ENCODE measurements at regions not wholly inside any gene's neighbourhood (a gene's known extent, or its start where the extent isn't known, plus 50 kb on each side); places are given as distances from the start of the nearest gene placed in this dataset.

DNA sequence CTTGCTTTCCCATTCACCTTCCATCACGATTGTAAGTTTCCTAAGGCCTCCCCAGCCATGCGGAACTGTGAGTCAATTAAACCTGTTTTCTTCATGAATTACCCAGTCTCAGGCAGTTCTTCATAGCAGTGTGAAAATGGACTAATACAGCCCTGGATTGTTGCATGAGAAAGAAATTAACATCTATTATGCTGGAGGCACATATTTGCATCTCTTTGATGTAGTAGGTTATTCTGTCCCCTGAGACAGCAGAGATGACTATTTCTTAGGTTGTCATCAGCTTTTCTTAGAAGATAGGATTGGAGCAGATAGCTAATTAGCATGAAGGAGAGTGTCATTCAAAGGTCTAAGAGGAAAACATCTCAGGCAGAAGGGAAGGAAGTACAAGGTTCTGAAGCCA is 166.2 kb downstream of the OMA1 start:
- Histone ChIP-seq H3K27me3 (ENCODE audit: control insufficient read depth, insufficient read depth, low read length) (no peaks in the 10 kb centered on the region), H3K9ac (ENCODE audit: low read length) (no peak overlapping the region), H3K27ac (ENCODE audit: low read depth, low read length) (no peak overlapping the region), H3K9me3 (ENCODE audit: control insufficient read depth, insufficient read depth, low read depth, low read length) (peaks cover 13% of the 10 kb centered on the region), H3K4me3 (ENCODE audit: low read depth, low read length) (no peak overlapping the region), H3K36me3 (ENCODE audit: control insufficient read depth, insufficient read depth, low read length) (no peaks in the 10 kb centered on the region), H3K4me1 (ENCODE audit: control insufficient read depth, insufficient read depth, low read length) (no peaks in the 10 kb centered on the region)

GRCh38 chr1:58367217-58367616 is 179.3 kb downstream of the OMA1 start:
- Histone ChIP-seq H3K27ac (ENCODE audit: low read depth, low read length) (no peak overlapping the region), H3K4me3 (ENCODE audit: low read depth, low read length) (no peak overlapping the region), H3K9me3 (ENCODE audit: control insufficient read depth, insufficient read depth, low read depth, low read length) (peaks cover 24% of the 10 kb centered on the region), H3K9ac (ENCODE audit: low read length) (no peak overlapping the region), H3K4me1 (ENCODE audit: control insufficient read depth, insufficient read depth, low read length) (no peaks in the 10 kb centered on the region), H3K36me3 (ENCODE audit: control insufficient read depth, insufficient read depth, low read length) (no peaks in the 10 kb centered on the region), H3K27me3 (ENCODE audit: control insufficient read depth, insufficient read depth, low read length) (no peaks in the 10 kb centered on the region)

DNA sequence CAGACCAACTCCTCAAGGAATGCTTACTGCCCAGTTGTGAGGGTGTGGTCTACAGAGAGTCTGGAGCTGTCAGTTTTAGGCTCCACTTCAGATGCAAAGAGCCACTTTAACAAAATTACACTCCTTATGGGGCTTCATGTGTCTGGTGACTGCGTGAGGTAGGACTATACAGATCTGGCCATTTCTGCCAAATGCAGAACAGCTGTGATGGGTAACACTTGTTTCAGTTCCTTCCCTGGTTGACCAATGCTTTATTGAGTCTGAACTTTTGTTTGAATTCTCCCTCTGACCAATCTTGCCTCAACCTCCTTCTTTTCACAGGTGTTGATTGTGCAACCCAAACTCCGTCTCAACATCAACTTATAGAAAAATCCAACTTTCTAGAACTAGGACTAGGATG is 181.2 kb downstream of the OMA1 start:
- Histone ChIP-seq H3K27ac (ENCODE audit: low read depth, low read length) (no peak overlapping the region), H3K27me3 (ENCODE audit: control insufficient read depth, insufficient read depth, low read length) (no peaks in the 10 kb centered on the region), H3K36me3 (ENCODE audit: control insufficient read depth, insufficient read depth, low read length) (no peaks in the 10 kb centered on the region), H3K9ac (ENCODE audit: low read length) (no peak overlapping the region), H3K9me3 (ENCODE audit: control insufficient read depth, insufficient read depth, low read depth, low read length) (peaks cover 5% of the 10 kb centered on the region; the same call in 1 of the 2 replicates), H3K4me1 (ENCODE audit: control insufficient read depth, insufficient read depth, low read length) (no peaks in the 10 kb centered on the region), H3K4me3 (ENCODE audit: low read depth, low read length) (no peak overlapping the region)

DNA sequence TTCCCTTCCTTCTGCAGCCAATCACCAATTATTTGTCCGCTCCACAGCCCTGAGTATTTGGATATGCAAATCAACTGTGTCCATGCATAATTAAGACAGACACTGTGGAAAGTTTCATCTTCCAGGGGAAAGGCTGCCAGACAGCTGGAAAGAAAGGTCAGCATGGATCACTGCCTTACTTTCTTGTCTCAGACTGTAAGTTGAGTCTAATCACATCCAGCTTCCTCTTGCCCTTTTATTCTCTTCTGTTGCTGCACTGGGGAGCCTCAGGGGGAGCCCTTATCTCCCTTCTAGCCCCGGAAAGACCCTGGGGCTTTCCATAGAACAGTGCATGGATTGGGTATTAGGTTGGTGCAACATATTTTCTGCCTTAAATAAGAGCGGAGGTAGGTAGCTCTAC is 182.9 kb downstream of the OMA1 start:
- Histone ChIP-seq H3K27ac (ENCODE audit: low read depth, low read length) (no peak overlapping the region), H3K4me1 (ENCODE audit: control insufficient read depth, insufficient read depth, low read length) (peaks cover under 1% of the 10 kb centered on the region; the same call in 1 of the 2 replicates), H3K4me3 (ENCODE audit: low read depth, low read length) (no peak overlapping the region), H3K27me3 (ENCODE audit: control insufficient read depth, insufficient read depth, low read length) (no peaks in the 10 kb centered on the region), H3K36me3 (ENCODE audit: control insufficient read depth, insufficient read depth, low read length) (no peaks in the 10 kb centered on the region), H3K9me3 (ENCODE audit: control insufficient read depth, insufficient read depth, low read depth, low read length) (peaks cover 2% of the 10 kb centered on the region; the same call in 1 of the 2 replicates), H3K9ac (ENCODE audit: low read length) (no peak overlapping the region)

GRCh38 chr1:58361134-58361533 is 185.4 kb downstream of the OMA1 start:
- no peak overlapping the region for H3K9ac ChIP-seq (ENCODE audit: low read length)
- no peaks in the 10 kb centered on the region for H3K36me3 ChIP-seq (ENCODE audit: control insufficient read depth, insufficient read depth, low read length)
- peaks cover 15% of the 10 kb centered on the region for H3K4me1 ChIP-seq (ENCODE audit: control insufficient read depth, insufficient read depth, low read length)
- no peaks in the 10 kb centered on the region for H3K9me3 ChIP-seq (ENCODE audit: control insufficient read depth, insufficient read depth, low read depth, low read length)
- no peak overlapping the region for H3K4me3 ChIP-seq (ENCODE audit: low read depth, low read length)
- H3K27me3 ChIP-seq (ENCODE audit: control insufficient read depth, insufficient read depth, low read length), result no peaks in the 10 kb centered on the region
- no peak overlapping the region for H3K27ac ChIP-seq (ENCODE audit: low read depth, low read length)

GRCh38 chr1:58358346-58358745 is 188.2 kb downstream of the OMA1 start:
- Histone ChIP-seq H3K27me3 (ENCODE audit: control insufficient read depth, insufficient read depth, low read length) (no peaks in the 10 kb centered on the region), H3K36me3 (ENCODE audit: control insufficient read depth, insufficient read depth, low read length) (no peaks in the 10 kb centered on the region), H3K27ac (ENCODE audit: low read depth, low read length) (no peak overlapping the region), H3K9me3 (ENCODE audit: control insufficient read depth, insufficient read depth, low read depth, low read length) (no peaks in the 10 kb centered on the region), H3K9ac (ENCODE audit: low read length) (no peak overlapping the region), H3K4me1 (ENCODE audit: control insufficient read depth, insufficient read depth, low read length) (peaks cover 15% of the 10 kb centered on the region), H3K4me3 (ENCODE audit: low read depth, low read length) (no peak overlapping the region)

DNA sequence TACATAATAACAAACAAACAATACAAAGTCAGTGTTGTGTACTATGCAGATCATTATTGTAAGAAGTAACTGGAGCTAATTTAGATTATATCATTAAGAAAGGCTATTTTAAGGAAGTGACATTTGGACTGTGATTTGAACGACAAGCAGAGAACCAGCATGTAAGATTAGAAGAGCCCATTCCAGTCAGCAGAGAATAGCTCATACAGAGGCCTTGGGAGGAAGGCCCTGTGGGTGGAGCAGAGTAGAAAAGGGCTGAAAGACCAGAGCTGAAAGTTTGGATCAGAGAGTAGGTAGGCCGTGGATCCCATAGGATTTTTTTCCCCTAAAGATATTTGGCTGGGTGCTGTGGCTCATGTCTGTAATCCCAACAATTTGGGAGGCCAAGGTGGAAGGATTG is 190.1 kb downstream of the OMA1 start:
- no peaks in the 10 kb centered on the region for H3K36me3 ChIP-seq (ENCODE audit: control insufficient read depth, insufficient read depth, low read length)
- peaks cover 15% of the 10 kb centered on the region for H3K4me1 ChIP-seq (ENCODE audit: control insufficient read depth, insufficient read depth, low read length)
- H3K9ac ChIP-seq (ENCODE audit: low read length), result no peak overlapping the region

GRCh38 chr1:58353168-58353567 is 193.4 kb downstream of the OMA1 start:
- Histone ChIP-seq H3K27me3 (ENCODE audit: control insufficient read depth, insufficient read depth, low read length) (no peaks in the 10 kb centered on the region), H3K9ac (ENCODE audit: low read length) (no peak overlapping the region), H3K36me3 (ENCODE audit: control insufficient read depth, insufficient read depth, low read length) (no peaks in the 10 kb centered on the region), H3K4me3 (ENCODE audit: low read depth, low read length) (no peak overlapping the region), H3K27ac (ENCODE audit: low read depth, low read length) (no peak overlapping the region), H3K9me3 (ENCODE audit: control insufficient read depth, insufficient read depth, low read depth, low read length) (no peaks in the 10 kb centered on the region), H3K4me1 (ENCODE audit: control insufficient read depth, insufficient read depth, low read length) (peaks cover 10% of the 10 kb centered on the region)

More for the DNA sequence above, 190.1 kb downstream of the OMA1 start:
- no peak overlapping the region for H3K4me3 ChIP-seq (ENCODE audit: low read depth, low read length)
- H3K27ac ChIP-seq (ENCODE audit: low read depth, low read length), result no peak overlapping the region
- H3K27me3 ChIP-seq (ENCODE audit: control insufficient read depth, insufficient read depth, low read length), result no peaks in the 10 kb centered on the region
- H3K9me3 ChIP-seq (ENCODE audit: control insufficient read depth, insufficient read depth, low read depth, low read length), result no peaks in the 10 kb centered on the region

- Histone ChIP-seq H3K27me3 (ENCODE audit: control insufficient read depth, insufficient read depth, low read length) (no peaks in the 10 kb centered on the region), H3K9me3 (ENCODE audit: control insufficient read depth, insufficient read depth, low read depth, low read length) (no peaks in the 10 kb centered on the region), H3K4me3 (ENCODE audit: low read depth, low read length) (no peak overlapping the region), H3K36me3 (ENCODE audit: control insufficient read depth, insufficient read depth, low read length) (no peaks in the 10 kb centered on the region), H3K9ac (ENCODE audit: low read length) (no peak overlapping the region), H3K4me1 (ENCODE audit: control insufficient read depth, insufficient read depth, low read length) (peaks cover 4% of the 10 kb centered on the region), H3K27ac (ENCODE audit: low read depth, low read length) (no peak overlapping the region)
Measured at GRCh38 chr1:58352476-58353092, 193.9 kb downstream of the OMA1 start.

DNA sequence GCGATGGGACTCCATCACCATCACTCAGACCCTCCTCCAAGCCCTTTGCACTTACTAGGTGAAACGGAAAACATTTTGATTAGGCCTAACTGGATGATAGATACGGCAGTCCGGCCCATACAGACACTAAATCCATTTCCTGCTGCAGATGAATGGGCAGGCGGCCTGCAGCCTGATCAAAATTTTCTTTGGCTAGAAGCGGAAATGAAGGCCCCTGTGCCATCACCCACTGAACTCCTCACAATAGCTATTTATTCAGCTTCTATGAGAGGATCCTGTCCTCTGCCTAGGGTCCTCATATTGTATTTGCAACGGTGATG is 200.5 kb downstream of the OMA1 start:
- H3K27me3 ChIP-seq (ENCODE audit: control insufficient read depth, insufficient read depth, low read length), result no peaks in the 10 kb centered on the region

GRCh38 chr1:58345215-58346035 is 201.1 kb downstream of the OMA1 start:
- Histone ChIP-seq H3K27ac (ENCODE audit: low read depth, low read length) (no peak overlapping the region), H3K4me1 (ENCODE audit: control insufficient read depth, insufficient read depth, low read length) (peaks cover 12% of the 10 kb centered on the region), H3K9me3 (ENCODE audit: control insufficient read depth, insufficient read depth, low read depth, low read length) (no peaks in the 10 kb centered on the region), H3K36me3 (ENCODE audit: control insufficient read depth, insufficient read depth, low read length) (no peaks in the 10 kb centered on the region), H3K27me3 (ENCODE audit: control insufficient read depth, insufficient read depth, low read length) (no peaks in the 10 kb centered on the region), H3K4me3 (ENCODE audit: low read depth, low read length) (no peak overlapping the region), H3K9ac (ENCODE audit: low read length) (no peak overlapping the region)

More for the DNA sequence above, 200.5 kb downstream of the OMA1 start:
- Histone ChIP-seq H3K4me3 (ENCODE audit: low read depth, low read length) (no peak overlapping the region), H3K9me3 (ENCODE audit: control insufficient read depth, insufficient read depth, low read depth, low read length) (no peaks in the 10 kb centered on the region), H3K4me1 (ENCODE audit: control insufficient read depth, insufficient read depth, low read length) (peaks cover 12% of the 10 kb centered on the region), H3K27ac (ENCODE audit: low read depth, low read length) (no peak overlapping the region), H3K9ac (ENCODE audit: low read length) (no peak overlapping the region), H3K36me3 (ENCODE audit: control insufficient read depth, insufficient read depth, low read length) (no peaks in the 10 kb centered on the region)

Measured in HUES6 (cell line).